ENCODE measurements at regions not wholly inside any gene's neighbourhood (a gene's known extent, or its start where the extent isn't known, plus 50 kb on each side); places are given as distances from the start of the nearest gene placed in this dataset.

DNA sequence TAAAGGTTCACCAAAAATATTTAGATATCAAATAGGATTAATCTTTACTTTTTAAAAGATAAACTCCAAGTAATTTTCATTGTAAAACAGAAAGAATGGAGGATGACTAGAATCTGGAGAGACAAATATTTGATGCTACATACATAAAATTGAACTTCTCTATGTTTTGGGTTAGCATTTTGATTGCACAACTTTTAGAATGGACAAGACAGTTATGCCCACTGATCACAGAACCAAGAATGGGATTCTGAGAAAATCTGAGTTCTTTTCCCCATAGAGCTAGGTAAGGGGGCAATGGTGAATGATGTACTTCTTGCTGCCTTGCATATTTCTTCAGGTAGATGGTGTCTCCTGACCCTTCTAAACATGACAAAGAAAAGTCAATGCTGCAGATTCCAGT, 191.2 kb upstream of the ZEB2 start:
- DNase-seq, result no peak

DNA sequence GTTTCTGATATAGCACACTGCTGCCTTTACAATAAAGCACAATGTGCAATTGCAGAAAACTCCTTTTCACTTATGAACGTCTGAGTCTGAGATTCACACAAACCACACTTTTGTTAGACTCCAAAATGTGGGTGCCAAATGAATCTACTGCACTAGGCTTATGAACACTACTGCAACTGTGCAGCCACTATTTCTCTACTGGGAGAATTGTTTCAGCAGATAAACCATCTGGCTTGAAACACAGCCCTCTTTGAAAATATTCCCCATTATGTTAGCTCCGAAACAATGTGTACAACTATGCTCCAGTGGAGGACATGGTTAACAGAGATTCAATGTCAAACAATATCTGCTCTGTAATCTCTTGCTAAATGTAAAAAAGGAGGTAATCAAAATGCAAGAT, 188.7 kb upstream of the ZEB2 start:
- DNase-seq, result no peak

DNA sequence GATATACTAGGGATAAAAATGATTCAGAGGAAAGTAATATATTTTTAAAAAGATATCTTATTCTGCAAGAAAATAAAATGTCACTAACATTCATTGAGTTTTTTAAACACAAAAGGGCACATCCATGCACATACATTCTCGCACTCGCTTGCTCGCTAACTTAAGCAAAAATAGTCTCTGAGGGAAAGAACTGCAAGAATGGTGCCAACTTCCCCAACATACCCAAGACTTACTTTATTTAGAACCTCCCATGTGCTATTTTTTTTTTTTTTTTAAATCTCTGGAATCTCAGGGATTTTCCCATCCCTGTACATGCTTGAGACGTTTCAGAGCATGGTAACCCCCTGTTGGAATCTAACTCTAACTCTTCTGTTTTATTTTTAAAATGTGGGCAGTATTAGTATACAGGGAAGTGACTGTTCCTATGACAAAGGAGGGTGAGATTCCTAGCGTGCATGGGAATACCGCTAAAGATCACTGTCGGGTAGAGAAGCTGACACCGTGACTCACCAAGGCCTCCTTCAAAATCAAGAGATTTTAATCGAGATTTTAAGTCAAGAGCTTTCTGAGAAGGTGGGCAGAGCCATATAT, 187.9 kb upstream of the ZEB2 start:
- no peak for DNase-seq

DNA sequence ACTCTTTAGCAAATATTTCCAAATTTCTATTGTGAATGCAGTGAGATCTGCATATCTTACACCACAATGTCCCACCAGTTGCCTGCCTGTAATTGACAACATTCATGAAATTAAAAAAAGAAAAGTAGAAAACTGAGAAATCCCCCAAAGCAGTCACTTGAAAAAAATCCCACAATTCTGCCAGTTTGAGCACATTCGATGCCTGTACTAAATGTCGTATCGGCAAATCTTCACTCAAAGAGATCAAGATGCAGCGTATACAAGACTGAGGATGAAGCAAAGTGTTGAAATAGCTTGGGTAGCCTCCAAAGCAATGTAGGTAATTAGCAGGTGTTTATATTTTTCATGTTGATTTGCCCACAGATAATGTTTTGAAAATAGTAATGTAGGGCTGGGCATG, 186.7 kb upstream of the ZEB2 start:
- DNase-seq, result no peak

DNA sequence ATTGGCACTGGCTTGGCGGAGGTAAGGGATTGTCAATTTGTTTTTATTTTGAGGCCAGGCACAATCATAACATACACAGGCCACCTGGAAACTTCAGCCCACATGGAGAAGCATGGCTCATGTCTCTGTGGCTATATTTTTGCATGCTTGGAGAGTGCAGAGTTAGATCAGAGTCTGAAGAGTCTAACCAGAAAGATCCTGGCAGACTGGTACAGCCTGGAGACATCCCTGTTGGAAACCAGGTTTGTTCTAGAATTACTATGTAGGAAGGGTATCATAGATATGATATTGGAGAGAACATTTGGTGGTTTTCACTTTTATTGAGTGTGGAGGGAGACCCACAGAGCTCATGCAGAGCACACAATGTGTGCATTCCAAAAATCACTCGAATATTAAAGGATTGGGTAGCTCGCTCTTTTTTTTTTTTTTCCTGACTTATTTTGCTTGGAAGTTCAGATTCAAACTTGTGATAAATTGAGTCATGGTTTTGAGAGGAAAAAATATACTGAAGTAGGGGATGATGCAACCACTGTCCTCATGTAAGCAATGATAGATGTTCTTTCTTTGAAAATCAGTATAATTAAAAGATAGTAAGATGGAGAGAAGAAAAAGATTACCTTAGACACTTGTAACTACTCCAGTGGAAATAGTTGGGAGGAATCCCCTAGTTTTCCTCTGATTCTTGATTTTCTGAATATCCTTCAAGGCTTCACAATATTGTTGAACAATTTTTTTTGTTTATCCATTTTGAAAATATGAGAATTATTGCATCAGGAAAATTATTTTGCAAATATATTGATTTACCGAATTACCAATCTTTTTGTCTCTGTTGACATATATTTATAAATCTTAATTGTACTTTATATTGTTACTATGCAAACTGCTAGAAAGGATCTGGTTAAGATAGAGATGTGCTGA, 185.7 kb upstream of the ZEB2 start:
- DNase-seq, result peak; percentile 73

DNA sequence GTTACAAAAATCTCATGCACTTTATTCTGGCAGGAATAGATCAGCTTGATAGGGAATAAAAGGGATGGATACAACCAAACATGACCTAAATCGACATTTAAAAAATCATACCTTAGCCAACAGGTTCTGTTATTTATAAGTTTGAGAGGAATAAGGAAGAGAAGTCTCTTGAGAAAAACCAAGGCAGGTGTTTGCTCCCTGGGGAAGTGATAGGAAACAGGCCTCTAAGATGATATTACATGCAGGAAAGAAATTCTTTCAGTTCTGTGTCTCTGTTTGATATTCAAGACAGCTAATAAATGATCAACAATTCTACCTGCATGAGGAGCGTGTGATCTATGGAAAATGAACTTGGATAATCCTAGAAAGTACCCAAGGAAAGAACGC, 184.8 kb upstream of the ZEB2 start:
- DNase-seq, result peak; percentile 44

DNA sequence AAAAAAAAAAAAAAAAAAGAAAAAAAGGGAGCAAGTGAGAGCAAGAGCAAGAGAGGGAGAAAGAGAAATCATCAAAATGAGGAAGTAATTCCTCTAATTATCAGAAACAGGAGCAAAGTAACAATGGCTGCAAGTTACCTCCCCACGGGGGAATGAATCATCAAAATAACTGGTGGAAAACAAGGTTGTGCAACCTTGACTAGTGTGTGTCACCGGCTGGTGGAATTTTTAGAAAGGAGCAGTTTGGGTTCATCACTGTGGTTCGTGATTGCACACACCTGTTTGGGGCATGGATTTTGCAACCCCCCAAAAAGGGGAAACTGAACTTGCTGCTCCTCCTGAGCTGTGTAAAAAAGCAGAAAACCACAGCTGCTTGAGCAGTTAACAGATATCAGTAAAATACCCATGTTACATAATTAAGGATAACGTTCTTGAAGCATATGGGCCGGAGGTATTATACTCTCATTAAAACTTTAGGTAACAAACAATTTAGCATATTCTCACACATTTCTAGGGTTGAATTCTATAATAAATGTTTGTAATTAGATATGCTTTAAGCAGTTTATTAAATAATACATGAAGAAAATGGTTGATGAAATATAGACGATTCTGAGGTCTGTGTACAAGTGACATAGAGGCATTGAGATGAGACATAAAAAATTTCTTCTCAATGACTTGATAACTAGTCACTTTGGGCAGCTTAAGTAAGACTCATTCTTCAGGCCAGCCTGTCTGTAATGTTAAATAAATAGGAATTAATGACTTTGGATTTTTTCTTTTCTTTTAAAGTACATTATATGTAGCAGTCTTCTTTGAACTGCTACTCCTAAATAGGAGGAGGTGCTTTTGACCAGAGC, 184.2 kb upstream of the ZEB2 start:
- peak; percentile 94 for DNase-seq

DNA sequence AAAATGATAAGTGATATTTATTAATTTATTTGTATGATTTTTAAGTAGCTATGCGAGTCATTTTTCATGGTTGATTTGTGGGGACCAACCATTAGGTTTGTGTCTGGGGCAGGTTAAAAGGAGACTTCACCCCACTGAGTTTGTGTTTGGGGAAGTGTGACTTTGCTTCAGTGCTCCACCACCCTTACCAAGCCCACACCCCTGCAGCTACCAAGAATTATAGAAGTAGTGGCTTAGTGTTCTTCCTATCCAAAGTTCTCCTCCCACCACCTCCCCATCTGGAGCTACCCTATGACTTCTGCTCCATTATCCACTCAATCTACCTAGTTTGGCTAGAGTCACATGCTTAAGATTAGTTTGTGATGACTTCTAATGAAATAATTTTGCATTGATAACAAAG, 182.1 kb upstream of the ZEB2 start:
- peak; percentile 63 for DNase-seq

DNA sequence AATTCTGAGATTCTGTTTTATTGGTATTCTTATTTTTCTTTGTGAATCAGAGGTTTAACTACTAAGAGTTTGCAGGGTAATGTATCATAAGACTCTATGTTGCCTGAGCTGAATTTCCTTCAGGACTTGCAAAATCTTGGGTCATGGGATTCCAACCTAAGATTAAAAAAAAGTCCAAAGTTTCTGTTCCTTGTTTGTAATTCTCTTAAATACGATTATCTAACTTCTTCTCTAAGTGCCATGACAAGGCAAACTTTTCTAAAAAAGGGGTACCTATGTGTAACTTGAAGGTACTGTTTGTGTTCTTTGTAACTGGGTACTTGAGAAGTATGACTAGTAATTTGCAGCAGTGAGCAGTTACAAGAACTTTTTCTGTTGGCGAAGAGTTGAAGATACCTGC, 181.3 kb upstream of the ZEB2 start:
- peak; percentile 27 for DNase-seq

DNA sequence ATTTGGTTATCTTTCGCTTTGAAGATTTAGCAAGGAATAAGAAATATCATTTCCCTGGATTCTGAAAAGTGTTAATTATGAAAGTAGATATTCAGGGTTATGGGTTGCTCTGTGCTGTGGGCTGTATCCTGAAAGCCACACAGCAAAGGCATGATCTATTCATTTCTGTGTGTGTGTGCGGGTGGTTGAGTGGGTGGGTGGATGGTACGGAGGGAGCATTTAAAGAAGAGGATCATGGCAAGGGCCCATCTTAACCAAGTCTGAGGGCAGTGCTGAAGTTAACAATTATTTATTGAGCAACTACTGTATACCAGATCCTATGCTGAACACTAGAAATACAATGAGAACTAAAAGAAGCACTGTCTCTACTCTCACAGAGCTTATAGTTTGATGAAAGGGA, 178.2 kb upstream of the ZEB2 start:
- no peak for DNase-seq

DNA sequence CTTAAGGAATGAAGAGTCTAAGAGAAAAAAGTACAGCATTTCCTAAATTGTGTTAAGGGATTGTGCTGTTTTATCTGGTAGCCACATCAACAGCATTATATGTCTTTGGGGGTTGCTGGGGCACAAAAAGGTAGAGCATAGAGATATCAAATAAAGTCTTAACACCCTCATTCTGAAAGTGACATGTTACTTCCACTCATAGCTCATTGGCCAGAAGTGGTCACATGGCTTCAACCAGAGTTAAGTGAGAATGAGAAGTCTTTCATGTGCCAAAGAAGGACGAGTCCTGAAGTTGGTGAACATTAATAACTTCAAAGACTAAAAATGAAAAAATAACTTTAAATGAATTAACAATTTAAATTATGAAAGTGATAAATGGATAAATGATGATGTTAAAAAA, 175.7 kb upstream of the ZEB2 start:
- DNase-seq, result no peak

DNA sequence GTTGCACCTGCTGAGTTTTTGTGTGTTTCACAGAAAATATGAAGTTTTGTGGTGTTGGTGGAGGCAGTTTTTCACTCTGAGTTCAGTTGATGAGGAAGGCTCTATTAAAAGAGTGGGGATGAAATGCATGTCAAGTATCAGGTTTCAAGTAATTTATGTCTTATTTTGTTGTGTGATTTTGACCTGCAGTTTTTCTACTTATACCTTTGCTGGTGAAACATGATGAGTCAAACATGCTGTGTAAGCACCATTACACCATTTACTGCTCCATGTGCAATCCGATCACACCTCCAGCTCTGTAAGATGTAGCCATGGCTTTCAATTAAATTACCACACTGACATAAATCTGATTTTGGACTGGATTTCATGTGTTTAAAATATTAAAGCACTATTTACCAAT, 174.5 kb upstream of the ZEB2 start:
- DNase-seq, result no peak

DNA sequence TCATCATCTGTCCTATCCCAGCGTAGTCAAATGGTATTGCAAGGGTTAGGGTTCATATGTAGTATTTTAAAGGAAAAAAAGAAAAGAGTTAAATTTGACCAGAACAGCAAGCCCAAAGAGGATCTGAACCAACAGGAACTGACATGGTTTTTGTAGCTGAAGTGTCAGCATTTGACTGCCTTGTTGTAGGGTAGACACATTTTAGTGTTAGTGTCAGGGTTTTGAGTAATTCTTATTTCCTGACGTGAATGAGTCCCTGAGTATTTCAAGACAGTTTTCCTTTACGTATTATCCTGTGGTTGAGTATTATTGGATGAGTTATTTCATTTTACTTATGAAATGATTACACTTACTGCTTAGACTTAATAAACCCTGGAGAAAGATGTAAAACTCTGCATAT, 173.3 kb upstream of the ZEB2 start:
- no peak for DNase-seq

DNA sequence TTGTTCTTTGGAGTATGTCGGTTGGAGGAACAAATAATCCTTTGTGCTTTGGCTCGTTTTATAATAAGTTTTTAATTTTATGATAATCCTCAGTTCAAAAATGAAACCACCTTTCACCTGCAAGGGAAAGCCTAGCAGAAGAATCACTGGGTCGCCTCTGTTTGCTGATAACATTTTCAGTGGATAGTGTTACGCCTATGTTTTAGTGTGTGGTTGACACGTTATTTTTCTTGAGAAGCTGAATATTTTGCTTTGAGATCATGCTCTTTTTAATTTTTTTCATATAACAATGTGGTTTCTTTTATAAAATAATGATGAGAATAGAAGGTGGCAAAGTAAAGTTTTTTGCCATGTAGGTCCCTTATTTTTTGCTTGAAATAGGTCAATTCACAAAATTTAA, 172.7 kb upstream of the ZEB2 start:
- no peak for DNase-seq

DNA sequence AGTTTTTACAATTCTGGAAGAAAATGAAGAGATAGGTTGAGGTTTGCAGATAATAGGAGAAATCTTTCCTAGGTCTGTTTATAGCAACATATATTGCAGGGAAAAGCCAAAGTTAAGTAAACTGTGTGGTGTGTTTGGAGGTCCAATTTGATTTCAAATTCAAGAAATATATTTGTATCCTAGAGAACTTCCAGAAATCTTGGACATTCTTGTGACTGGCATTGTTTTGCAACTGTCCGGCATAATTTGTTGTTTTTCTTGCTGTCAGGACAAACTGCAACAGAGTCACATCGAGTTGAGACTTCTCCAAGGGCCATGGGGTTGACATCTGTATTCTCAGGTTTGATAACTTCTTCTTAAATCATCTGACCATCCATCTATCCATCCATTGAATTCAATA, 170.9 kb upstream of the ZEB2 start:
- DNase-seq, result no peak

DNA sequence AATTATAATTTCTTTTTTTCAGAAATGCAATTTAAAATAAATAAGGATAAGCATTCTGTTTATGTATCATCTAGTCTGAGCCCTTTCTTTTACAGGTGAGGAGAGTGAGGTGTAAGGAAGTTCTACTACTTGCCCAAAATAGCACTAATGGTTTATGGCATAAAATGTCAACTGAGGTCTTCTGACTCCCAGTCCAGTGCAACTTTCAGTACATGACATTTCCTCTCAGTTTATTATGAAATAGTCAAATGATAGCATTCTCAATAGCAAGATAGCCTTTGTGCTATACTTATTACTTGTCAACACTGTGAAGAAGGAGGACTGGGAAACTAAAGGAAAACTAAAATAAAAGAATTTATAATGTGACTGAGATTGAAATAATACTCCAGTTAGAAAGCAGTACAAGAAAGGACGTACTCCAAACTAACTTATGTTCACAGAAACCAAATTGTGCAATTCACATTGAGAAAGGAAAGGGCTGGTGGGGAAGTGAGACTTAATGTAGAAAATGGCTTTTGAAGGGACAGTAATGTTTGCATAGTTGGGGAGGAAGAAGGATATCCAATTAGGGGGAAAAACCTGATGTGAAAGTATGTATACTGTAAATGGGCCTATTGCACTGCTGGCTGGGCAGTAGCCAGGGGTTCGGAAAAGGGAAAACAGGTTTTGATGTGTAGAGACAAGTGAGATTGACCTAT, 166.7 kb upstream of the ZEB2 start:
- DNase-seq, result no peak

DNA sequence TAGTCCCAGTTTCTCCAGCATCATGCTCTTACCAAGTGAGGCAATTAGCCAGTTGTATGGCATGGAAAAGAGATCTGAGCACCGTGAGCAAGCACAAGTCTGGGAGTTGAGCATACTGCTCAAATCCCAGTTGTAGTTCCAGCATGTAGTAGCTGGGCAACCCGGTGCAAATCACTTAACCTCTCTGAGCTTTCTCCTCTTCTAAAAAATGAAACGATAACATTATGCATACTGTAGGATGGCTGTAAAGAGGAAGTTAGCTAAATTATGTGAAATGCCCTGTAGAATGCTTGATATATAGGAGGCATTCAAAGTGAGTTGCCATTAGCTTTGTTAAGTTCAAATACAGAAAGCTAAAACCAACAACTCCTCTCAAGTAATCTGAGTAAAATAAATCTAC, 164.0 kb upstream of the ZEB2 start:
- peak; percentile 22 for DNase-seq

DNA sequence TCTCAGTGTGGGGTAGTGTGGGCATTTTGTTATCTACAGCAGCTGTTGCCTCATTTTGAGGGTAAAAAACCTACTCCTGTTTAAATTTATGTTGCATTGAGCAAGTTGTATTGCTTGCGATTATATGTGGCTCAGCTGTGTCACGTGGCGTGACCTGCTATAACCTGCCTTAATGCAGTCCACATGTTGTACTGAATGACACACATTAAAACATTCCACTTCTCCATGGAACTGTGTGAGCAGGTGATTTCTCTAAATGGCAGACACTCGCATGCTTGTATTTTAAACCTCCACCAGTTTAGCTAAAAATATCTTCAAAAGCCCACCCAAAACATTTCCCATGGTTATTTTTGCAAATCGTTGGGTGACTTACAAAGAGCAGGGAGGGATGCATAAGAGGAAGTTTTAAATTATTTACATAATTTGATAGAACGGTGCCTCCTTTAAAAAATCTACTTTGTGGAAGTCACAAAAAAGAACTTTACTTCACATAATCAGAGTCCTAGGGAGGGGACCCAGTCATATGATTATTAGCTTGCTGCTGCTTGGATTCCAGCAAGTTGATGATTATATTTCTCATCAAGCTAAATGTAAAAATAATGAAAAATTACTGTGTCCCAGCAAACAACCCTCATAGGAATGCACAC, 163.3 kb upstream of the ZEB2 start:
- no peak for DNase-seq

DNA sequence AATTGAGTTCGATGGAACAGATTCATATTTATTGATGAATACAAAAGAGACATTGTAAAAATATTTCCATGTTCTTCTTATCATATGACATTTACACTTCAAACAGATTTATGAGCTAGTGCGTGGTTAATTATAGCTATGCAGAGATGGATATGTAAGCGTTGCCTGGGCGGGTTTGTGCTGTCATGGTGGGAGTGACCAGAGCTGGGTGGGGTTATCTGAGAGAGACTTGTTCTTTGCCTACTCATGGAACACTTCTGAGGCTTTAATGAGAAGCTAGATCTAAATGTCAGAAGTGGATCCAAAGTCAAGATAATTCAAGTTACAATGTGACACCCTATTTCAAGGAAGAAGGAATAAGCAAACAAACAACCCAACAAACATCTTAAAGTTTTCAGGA, 162.3 kb upstream of the ZEB2 start:
- peak; percentile 73 for DNase-seq

DNA sequence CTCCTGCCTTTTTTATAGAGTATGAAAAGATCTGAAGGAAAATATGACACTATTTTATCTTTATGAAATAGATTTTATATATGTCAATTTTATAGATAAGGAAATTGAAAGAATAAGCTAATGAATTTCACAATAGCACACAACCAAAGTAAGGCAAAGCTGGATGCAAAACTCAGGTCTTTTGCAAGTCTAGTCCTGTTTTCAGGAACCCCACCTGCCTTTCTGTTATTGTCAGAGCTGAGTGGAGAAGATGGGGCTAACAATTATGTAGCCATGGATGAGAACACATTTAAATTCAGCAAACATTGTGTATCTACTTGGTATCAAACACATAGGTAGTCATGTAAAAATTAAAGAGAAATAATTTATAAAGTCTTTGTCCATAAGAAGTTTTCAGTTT, 161.5 kb upstream of the ZEB2 start:
- no peak for DNase-seq

DNA sequence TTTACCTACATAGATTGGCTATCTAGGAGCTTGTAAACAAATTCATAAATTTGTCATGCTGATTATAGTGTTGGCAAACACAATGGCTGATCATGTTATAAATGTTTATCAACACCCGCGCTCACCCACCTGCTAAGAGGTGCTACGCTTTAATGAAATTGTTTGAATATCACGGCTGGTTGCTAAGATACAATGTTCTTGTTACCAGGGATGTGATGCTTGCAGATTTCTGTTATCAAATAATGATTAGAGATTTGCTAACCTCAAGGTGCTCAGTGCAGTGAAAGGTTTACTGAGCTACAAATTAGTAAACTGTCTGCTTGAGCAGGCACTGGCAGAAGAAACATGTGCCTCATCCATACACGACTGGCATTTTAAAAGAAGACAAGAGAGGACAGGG, 160.0 kb upstream of the ZEB2 start:
- no peak for DNase-seq

DNA sequence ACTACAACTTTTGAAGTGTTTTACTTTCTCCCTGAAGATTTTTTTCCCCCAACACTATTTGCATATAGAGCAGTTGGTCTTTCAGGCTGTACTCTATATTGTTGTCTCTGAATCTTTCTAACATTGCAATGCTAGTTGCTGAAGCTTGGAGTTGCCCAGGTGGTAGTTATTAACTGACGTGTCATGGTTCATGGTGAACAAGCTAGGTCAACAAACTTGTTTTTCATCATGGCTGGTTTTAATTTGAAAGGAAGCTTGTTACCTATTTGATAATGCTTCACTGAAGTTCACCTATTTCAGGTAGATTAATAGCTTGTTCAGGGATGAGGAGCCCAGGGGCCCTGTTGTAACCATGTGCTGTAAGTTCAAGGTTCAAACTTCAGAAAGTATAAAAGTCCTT, 158.8 kb upstream of the ZEB2 start:
- DNase-seq, result no peak

DNA sequence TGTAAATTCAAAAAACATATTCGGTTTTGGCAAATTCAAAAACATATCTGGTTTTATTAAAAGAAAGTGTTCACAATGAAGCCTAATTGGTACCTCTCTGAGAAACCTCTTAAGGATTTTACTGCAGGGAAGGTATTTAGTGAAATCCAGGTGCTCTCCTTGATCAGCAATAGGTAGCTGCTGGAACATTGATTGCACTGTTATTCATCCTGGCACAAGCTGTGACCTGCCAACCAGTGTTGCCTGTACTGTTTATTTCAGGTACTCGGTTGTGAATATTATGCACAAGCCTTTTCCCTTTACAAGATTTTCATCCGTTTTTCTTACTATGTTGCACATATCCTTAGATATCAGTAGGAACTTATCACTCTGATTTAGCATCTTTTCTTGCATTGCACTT, 155.8 kb upstream of the ZEB2 start:
- no peak for DNase-seq

Data from OCI-M1 (cell line).